Transverse colon (tissue), 4 donors: ENCODE measurements at regions not wholly inside any gene's neighbourhood (a gene's known extent, or its start where the extent isn't known, plus 50 kb on each side); places are given as distances from the start of the nearest gene placed in this dataset.
"Not testable (repeated sequence)": the region's sequence is repeated elsewhere in the genome, so short reads cannot be mapped to it uniquely, and the experiment has no call there.

Experiments used
- DNase-seq: peaks from one replicate; pipeline ENCODE4 v3.0.0-alpha.2; 2019
- H3K27ac ChIP-seq, 4 donors: fragments of 200-600 bp; sonication (generic); 2 replicates each; pipeline ENCODE4 v1.5.1; 2016 to 2018; ENCODE audit warnings: inconsistent platforms in 4 of 4
- H3K27me3 ChIP-seq: fragments of 200-600 bp; sonication (generic); 2 replicates; pipeline ENCODE4 v1.5.1; 2017; ENCODE audit warnings: inconsistent platforms
- H3K36me3 ChIP-seq, 4 donors: fragments of 200-600 bp; sonication (generic); 2 replicates each; pipeline ENCODE4 v1.5.1; 2017 to 2019; ENCODE audit warnings: inconsistent platforms in 4 of 4
- H3K4me1 ChIP-seq, 4 donors: fragments of 200-600 bp; sonication (generic); 2 replicates each; pipeline ENCODE4 v1.5.1; 2017 to 2020; ENCODE audit warnings: inconsistent platforms in 4 of 4
- H3K4me3 ChIP-seq, 4 donors: fragments of 200-600 bp; sonication (generic); 1 replicate in 1 of 4; 2 replicates in 3 of 4; pipeline versions ENCODE4 v1.5.1 to v1.6.1; 2017 to 2019; ENCODE audit warnings: inconsistent platforms in 4 of 4
- H3K9me3 ChIP-seq, 2 donors: fragments of 200-600 bp; sonication (generic); 2 replicates each; pipeline ENCODE4 v1.5.1; 2017 to 2019; ENCODE audit warnings: inconsistent platforms in 2 of 2
- CTCF ChIP-seq, 5 experiments: fragments of 200-600 bp in 3 of 5; fragments of 450-650 bp in 2 of 5; sonication (generic) in 3 of 5; IDR thresholded peaks; 1 replicate in 2 of 5; 2 replicates in 3 of 5; pipeline ENCODE4 v1.5.1; 2016 to 2017; ENCODE audit warnings: antibody characterized with exemption in 5 of 5, inconsistent platforms in 3 of 5, mild to moderate bottlenecking in 2 of 5, moderate library complexity in 1 of 5
- EP300 ChIP-seq: sonication (generic); formaldehyde crosslinking; IDR thresholded peaks from one replicate; pipeline ENCODE4 v1.6.1; 2017; ENCODE audit warnings: antibody characterized with exemption, low read depth
- POLR2A ChIP-seq: fragments of 450-650 bp; IDR thresholded peaks from one replicate; pipeline ENCODE4 v1.6.1; 2016; ENCODE audit warnings: antibody characterized with exemption, mild to moderate bottlenecking, moderate library complexity
- POLR2AphosphoS5 ChIP-seq, 3 donors: sonication (generic); formaldehyde crosslinking; IDR thresholded peaks; one replicate each; pipeline ENCODE4 v1.6.1; 2016; ENCODE audit warnings: antibody characterized with exemption in 3 of 3
- WGBS, 2 donors: methylation state at CpG; one replicate each; pipeline ENCODE4 v1.1.5; 2018; ENCODE audit warnings: low coverage in 1 of 2; 5-methylcytosine and 5-hydroxymethylcytosine counted together
- in situ Hi-C, 4 donors: fragments of 200-750 bp; cut with MboI; loops; one replicate each; pipeline versions ENCODE4 v1.15.0 to v1.15.1; 2017; ENCODE audit warnings: low sequenced_read_pairs in 3 of 4, low pct_ligation_motif_present in 1 of 4, low pct_unique_long_range_greater_than_20kb in 1 of 4
- intact Hi-C: fragments of 100-400 bp; cut with DNase I; formaldehyde crosslinking; loops from one replicate; pipeline ENCODE4 v1.15.1; 2023; ENCODE audit warnings: low total_unique reads

- Histone ChIP-seq H3K27ac (no peak overlapping the region), H3K9me3 (no peaks in the 10 kb centered on the region), H3K4me1 (no peaks in the 10 kb centered on the region), H3K36me3 (no peaks in the 10 kb centered on the region), H3K27me3 (no peaks in the 10 kb centered on the region), H3K4me3 (no peak overlapping the region)
- in situ Hi-C loops (no loop called here), intact Hi-C loops (no loop called here)
- TF ChIP-seq POLR2A: no peak
- no peak for TF ChIP-seq CTCF (IDR thresholded peaks at IDR 0.05)
- TF ChIP-seq EP300: no peak
- no peak for TF ChIP-seq POLR2AphosphoS5 (IDR thresholded peaks at IDR 0.05)
- no peak for DNase-seq
These were observed 609.1 kb downstream of the PTPRC start for GRCh38 chr1:199247891-199248290.

DNA sequence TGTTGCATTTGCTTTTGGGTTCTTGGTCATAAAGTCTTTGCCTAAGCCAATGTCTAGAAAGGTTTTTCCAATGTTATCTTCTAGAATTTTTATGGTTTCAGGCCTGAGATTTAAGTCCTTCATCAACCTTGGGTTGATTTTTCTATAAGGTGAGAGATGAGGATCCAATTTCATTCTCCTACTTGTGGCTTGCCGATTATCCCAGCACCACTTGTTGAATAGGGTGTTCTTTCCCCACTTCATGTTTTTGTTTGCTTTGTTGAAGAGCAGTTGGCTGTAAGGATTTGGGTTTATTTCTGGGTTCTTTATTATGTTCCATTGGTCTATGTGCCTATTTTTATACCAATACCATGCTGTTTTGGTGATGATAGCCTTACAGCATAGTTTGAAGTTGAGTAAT lies 615.2 kb downstream of the PTPRC start:
- not testable (repeated sequence) for H3K4me3 ChIP-seq, H3K27ac ChIP-seq
- WGBS, 2 donors: 94 to 100% methylated on average over 1 of the region's 1 CpG

DNA sequence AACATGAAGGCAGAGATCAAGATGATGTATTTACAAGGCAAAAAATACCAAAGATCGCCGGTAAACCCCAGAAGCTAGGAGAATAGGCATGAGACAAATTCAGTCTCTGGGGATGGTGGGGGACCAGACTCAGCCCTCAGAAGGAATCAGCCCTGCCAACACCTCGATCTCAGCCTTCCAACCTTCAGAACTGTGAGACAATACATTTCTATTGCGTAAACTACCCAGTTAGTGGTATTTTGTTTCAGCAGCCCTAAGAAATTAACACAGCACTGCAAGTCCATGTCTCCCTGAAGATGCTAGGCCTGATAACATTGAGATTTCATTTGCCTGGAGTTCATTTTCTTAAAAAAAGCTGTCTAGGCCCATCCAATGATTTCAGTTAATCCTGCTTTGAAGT lies 622.5 kb downstream of the PTPRC start:
- Histone ChIP-seq H3K27me3 (no peaks in the 10 kb centered on the region), H3K9me3 (no peaks in the 10 kb centered on the region), H3K27ac (no peak overlapping the region), H3K4me3 (no peak overlapping the region), H3K36me3 (no peaks in the 10 kb centered on the region), H3K4me1 (no peaks in the 10 kb centered on the region)
- intact Hi-C loops (no loop called here), in situ Hi-C loops (no loop called here)
- 83 to 88% methylated on average over 4 of the region's 4 CpGs for WGBS, 2 donors
- TF ChIP-seq POLR2AphosphoS5 (IDR thresholded peaks at IDR 0.05) (no peak), CTCF (IDR thresholded peaks at IDR 0.05) (no peak), EP300 (no peak), POLR2A (no peak)
- DNase-seq: no peak

More for the DNA sequence above, 615.2 kb downstream of the PTPRC start:
- intact Hi-C loops, H3K4me1 ChIP-seq, H3K36me3 ChIP-seq, H3K9me3 ChIP-seq, H3K27me3 ChIP-seq, in situ Hi-C loops, DNase-seq: not testable (repeated sequence)

DNA sequence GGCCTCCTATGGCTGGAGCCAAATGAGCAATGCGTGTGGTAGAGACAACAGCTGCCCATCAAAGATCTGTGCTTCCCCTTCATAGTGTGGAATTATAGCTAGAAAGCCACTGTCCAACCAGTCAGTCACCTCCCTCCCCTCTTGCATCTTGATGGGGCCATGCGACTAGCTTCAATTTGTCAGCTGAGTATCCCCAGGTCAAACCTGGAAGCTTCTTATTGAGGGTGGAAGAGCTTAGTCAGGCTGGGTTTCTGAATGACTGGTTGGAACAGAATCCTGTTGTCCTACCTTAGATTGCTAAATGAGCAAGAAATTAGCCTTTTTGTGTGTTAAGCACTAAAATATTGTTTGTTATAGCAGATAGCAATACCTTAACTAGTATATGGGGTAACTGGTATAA lies 625.4 kb downstream of the PTPRC start:
- intact Hi-C loops: no loop called here
- DNase-seq: no peak
- 90 to 97% methylated on average over 2 of the region's 2 CpGs for WGBS, 2 donors
- Histone ChIP-seq H3K4me3 (no peak overlapping the region), H3K9me3 (no peaks in the 10 kb centered on the region), H3K4me1 (no peaks in the 10 kb centered on the region), H3K27ac (no peak overlapping the region), H3K36me3 (no peaks in the 10 kb centered on the region), H3K27me3 (no peaks in the 10 kb centered on the region)
- in situ Hi-C loops: no loop called here
- no peak for TF ChIP-seq POLR2A
- TF ChIP-seq POLR2AphosphoS5 (IDR thresholded peaks at IDR 0.05): no peak
- no peak for TF ChIP-seq EP300
- no peak for TF ChIP-seq CTCF (IDR thresholded peaks at IDR 0.05)

- in situ Hi-C loops: no loop called here
- 67 to 69% methylated on average over 1 of the region's 1 CpG for WGBS, 2 donors
- no peak for DNase-seq
- Histone ChIP-seq H3K4me3 (no peak overlapping the region), H3K36me3 (no peaks in the 10 kb centered on the region), H3K9me3 (no peaks in the 10 kb centered on the region), H3K27me3 (no peaks in the 10 kb centered on the region), H3K4me1 (no peaks in the 10 kb centered on the region), H3K27ac (no peak overlapping the region)
- intact Hi-C loops: no loop called here
- TF ChIP-seq POLR2A (no peak), CTCF (IDR thresholded peaks at IDR 0.05) (no peak), EP300 (no peak), POLR2AphosphoS5 (IDR thresholded peaks at IDR 0.05) (no peak)
These were observed 626.1 kb downstream of the PTPRC start for GRCh38 chr1:199264911-199265310.
